ENCODE measurements at regions not wholly inside any gene's neighbourhood (a gene's known extent, or its start where the extent isn't known, plus 50 kb on each side); places are given as distances from the start of the nearest gene placed in this dataset.

GRCh38 chr5:142242272-142242671 lies 82.5 kb downstream of the SPRY4 start (continued):
- TF ChIP-seq ZNF462 (CRISPR knock-in tag; IDR thresholded peaks at IDR 0.05) = no peak
- TF ChIP-seq ZNF114 (CRISPR knock-in tag; IDR thresholded peaks at IDR 0.05) = no peak

- ATAC-seq (no peak), DNase-seq (ENCODE audit: low spot score) (no peak)
- Mint-ChIP-seq H3K27me3 (ENCODE audit: insufficient read depth, low read depth, poor library complexity) (peaks cover 7% of the 10 kb centered on the region), H3K9me3 (peaks cover 17% of the 10 kb centered on the region), H3K27ac (no peak overlapping the region), H3K4me3 (no peak overlapping the region), H3K36me3 (ENCODE audit: low read depth) (peaks cover 12% of the 10 kb centered on the region), H3K4me1 (peaks cover 32% of the 10 kb centered on the region)
- no peak overlapping the region for H3K4me3 ChIP-seq
- TF ChIP-seq CREB1 (CRISPR knock-in tag; IDR thresholded peaks at IDR 0.05; ENCODE audit: low read depth) (no peak), ZNF114 (CRISPR knock-in tag; IDR thresholded peaks at IDR 0.05) (no peak), ZNF462 (CRISPR knock-in tag; IDR thresholded peaks at IDR 0.05) (no peak), NANOG (IDR thresholded peaks at IDR 0.05; ENCODE audit: borderline replicate concordance) (no peak), STAT1 (IDR thresholded peaks at IDR 0.05; ENCODE audit: unreplicated experiment) (no peak), ZNF331 (CRISPR knock-in tag; IDR thresholded peaks at IDR 0.05; ENCODE audit: low read depth) (no peak)
- H3K4me1 ChIP-seq (ENCODE audit: insufficient read depth) = peaks cover 27% of the 10 kb centered on the region
- H3K36me3 ChIP-seq (ENCODE audit: insufficient read depth) = no peaks in the 10 kb centered on the region
- H3K79me2 ChIP-seq (replicated peaks; ENCODE audit: insufficient read depth) = no peaks in the 10 kb centered on the region
- peaks cover 4% of the 10 kb centered on the region; the same call in 1 of the 2 replicates for H3K9me2 ChIP-seq (ENCODE audit: insufficient read depth)
- H4K20me1 ChIP-seq (replicated peaks; ENCODE audit: insufficient read depth) = no peaks in the 10 kb centered on the region
- H3F3A ChIP-seq (replicated peaks; ENCODE audit: low read depth) = peaks cover 13% of the 10 kb centered on the region
- no peak overlapping the region for H3K4me2 ChIP-seq
- no peak overlapping the region for H3K27ac ChIP-seq (ENCODE audit: low read depth)
- H2AFZ ChIP-seq = peak overlapping the region; percentile 38; the same call in 1 of the 2 replicates
- H3K27me3 ChIP-seq (ENCODE audit: insufficient read depth) = no peaks in the 10 kb centered on the region
Measured at GRCh38 chr5:142239394-142240159, 85.2 kb downstream of the SPRY4 start.

Data from GM23338 (cell line).